Stimulated activated memory B cell treated with anti-CD40 and anti-IgM and Interleukin-4, amounts not matched to agents 10 μg/mL and 1 μg/mL and 100 μg/mL, for 72 hours (primary cell): ENCODE measurements at regions not wholly inside any gene's neighbourhood (a gene's known extent, or its start where the extent isn't known, plus 50 kb on each side); places are given as distances from the start of the nearest gene placed in this dataset.

Experiments used
- ATAC-seq: fragments of 150-1000 bp; cut with Tn5 transposase; 2 replicates; pipeline ENCODE4 v1.10.0; 2021
- H3K27ac Mint-ChIP-seq: one replicate; pipeline ENCODE4 v1.8.0; 2022; ENCODE audit warnings: mild to moderate bottlenecking, mixed read lengths
- H3K27me3 Mint-ChIP-seq: one replicate; pipeline ENCODE4 v1.8.0; 2022; ENCODE audit warnings: mixed read lengths
- H3K36me3 Mint-ChIP-seq: one replicate; pipeline ENCODE4 v1.8.0; 2022; ENCODE audit warnings: mixed read lengths
- H3K4me1 Mint-ChIP-seq: one replicate; pipeline ENCODE4 v1.8.0; 2022; ENCODE audit warnings: mixed read lengths
- H3K4me3 Mint-ChIP-seq: one replicate; pipeline ENCODE4 v1.8.0; 2022; ENCODE audit warnings: mild to moderate bottlenecking, moderate library complexity, mixed read lengths
- H3K9me3 Mint-ChIP-seq: one replicate; pipeline ENCODE4 v1.8.0; 2022; ENCODE audit warnings: mixed read lengths

DNA sequence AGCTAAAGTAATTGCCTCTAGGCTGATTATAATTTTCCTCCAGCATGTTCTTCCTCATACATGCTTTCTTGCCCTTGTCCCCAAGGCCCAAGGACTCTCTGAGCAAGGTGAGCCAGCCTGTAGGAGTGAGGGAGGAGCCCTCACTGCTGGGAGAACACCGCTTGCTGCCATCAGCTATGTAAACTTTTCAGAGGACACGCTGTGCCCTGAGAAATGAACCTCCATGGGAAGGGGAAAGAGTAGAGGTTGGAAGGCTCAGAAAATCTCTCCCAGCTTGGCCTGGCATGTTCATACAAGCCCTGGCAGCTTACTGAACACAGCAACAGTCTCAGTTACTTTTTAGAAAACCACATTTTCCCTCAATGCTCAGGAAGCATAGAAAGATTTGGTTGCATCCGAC lies 103.0 kb upstream of the SLC24A5 start:
- H3K27me3 Mint-ChIP-seq: no peaks in the 10 kb centered on the region
- H3K9me3 Mint-ChIP-seq: peaks cover 6% of the 10 kb centered on the region
- no peak overlapping the region for H3K27ac Mint-ChIP-seq
- no peaks in the 10 kb centered on the region for H3K36me3 Mint-ChIP-seq
- no peak overlapping the region for H3K4me3 Mint-ChIP-seq
- ATAC-seq: no peak
- H3K4me1 Mint-ChIP-seq: no peaks in the 10 kb centered on the region

DNA sequence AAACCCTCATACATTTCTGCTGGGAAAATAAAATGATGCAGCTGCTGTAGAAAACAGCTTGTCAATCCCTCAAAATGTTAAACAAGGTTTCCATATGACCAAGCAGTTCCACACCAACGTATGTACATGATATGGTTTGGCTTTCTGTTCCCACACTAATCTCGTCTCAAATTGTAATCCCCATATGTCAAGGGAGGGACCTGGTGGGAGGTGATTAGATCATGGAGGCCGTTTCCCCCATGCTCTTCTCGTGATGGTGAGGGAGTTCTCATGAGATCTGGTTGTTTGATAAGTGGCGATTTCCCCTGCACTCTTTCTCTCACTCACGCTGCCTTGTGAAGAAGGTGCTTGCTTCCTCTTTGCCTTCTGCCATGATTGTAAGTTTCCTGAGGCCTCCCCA lies 100.6 kb upstream of the SLC24A5 start:
- Mint-ChIP-seq H3K36me3 (no peaks in the 10 kb centered on the region), H3K27me3 (peaks cover 6% of the 10 kb centered on the region), H3K4me3 (no peak overlapping the region), H3K4me1 (no peaks in the 10 kb centered on the region), H3K27ac (no peak overlapping the region), H3K9me3 (peaks cover 9% of the 10 kb centered on the region)
- ATAC-seq: no peak

DNA sequence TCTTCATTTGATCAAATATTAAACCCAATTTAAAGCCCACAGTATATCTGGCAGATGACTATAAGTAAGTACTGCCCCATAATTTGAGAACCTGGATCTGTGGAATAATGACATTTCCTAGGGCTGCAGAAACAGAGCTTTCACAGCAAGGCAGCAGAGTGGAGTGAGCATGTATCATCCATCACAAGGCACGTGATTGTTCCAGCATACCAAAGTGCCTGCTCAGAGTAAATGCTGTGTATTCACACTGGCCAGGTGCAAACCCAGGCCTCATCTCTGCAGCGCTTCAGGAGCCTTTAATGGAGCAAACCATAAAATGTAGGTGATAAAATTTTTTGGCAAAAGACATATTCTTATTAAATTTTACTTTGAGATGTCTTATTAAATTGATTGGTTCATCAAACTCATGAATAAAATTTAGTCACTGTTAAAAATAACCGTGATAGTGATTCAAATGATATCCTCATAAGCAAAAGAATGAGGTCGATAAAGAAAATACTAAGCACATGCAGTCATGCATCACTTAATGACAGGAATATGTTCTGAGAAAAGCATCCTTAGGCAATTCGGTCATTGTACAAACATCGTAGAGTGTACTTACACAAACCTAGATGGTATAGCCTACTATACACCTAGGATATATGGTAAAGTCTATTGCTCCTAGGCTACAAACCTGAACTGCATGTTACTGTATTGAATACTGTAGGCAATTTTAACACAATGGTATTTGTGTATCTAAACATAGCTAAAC lies 99.3 kb upstream of the SLC24A5 start:
- H3K4me3 Mint-ChIP-seq: no peak overlapping the region
- no peak for ATAC-seq
- peaks cover 14% of the 10 kb centered on the region for H3K27me3 Mint-ChIP-seq
- H3K9me3 Mint-ChIP-seq: peaks cover 9% of the 10 kb centered on the region
- H3K4me1 Mint-ChIP-seq: no peaks in the 10 kb centered on the region
- no peak overlapping the region for H3K27ac Mint-ChIP-seq
- no peaks in the 10 kb centered on the region for H3K36me3 Mint-ChIP-seq

DNA sequence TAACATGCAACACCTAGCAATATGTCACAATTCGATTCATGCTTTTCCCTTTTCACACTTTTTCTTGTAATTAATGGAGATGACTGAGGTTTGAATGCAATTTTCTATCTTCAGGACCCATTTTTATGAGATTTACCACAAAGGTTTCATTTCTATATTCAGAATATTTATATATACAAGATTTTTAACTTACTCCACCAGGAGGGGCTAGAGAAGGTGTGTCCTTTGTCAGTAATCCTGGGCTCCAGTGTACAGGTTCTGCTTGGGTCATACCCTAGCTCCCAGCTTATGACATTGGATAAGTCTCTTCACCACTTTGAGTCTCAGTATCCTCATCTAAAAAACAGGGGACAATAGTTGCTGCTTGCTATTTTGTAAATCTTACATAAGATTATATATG lies 95.7 kb upstream of the SLC24A5 start:
- no peaks in the 10 kb centered on the region for H3K36me3 Mint-ChIP-seq
- H3K27ac Mint-ChIP-seq: no peak overlapping the region
- no peak for ATAC-seq
- no peaks in the 10 kb centered on the region for H3K4me1 Mint-ChIP-seq
- H3K27me3 Mint-ChIP-seq: peaks cover 14% of the 10 kb centered on the region
- no peak overlapping the region for H3K4me3 Mint-ChIP-seq
- H3K9me3 Mint-ChIP-seq: peaks cover 8% of the 10 kb centered on the region

DNA sequence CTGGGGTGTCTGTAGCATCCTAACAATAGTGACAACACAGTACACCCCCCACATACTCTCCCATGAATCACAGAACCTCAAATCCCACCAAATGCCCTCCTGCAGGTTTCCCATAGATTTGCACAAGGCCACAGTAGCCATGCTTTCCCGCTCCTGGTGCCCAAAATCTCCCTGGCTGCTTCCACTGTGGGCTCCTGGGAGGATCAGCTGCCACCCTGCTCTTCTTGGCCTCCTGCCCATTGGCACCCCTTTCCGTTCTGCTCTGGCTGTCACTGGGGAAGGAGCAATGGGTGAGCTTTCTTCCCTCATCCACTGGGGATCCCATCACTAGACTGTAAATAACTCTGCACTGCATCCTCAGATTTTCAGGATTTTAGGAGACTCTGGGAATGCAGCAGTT lies 92.1 kb upstream of the SLC24A5 start:
- Mint-ChIP-seq H3K27me3 (peaks cover 14% of the 10 kb centered on the region), H3K9me3 (no peaks in the 10 kb centered on the region), H3K4me3 (no peak overlapping the region), H3K4me1 (no peaks in the 10 kb centered on the region), H3K36me3 (no peaks in the 10 kb centered on the region), H3K27ac (no peak overlapping the region)
- ATAC-seq: no peak

DNA sequence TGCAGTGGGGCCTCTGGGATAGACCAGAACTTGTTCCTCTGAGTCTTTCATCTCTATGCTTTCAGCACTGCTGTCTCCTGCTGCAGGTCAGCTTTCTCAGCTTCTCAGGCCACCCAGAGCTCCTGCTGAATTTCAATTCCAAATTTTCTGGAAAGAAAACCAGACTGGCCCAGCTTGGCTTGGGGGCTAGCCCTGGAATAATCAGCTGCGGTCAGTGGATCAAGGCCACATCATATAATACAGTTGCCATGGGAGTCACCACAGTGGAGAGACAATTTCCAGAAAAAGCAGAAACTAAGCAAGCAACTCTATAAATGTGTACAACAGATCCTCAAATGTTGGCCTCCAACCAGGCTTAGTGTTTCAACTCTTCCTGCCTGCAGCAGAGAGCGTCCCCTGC lies 91.1 kb upstream of the SLC24A5 start:
- Mint-ChIP-seq H3K27me3 (peaks cover 14% of the 10 kb centered on the region), H3K4me3 (no peak overlapping the region), H3K36me3 (no peaks in the 10 kb centered on the region), H3K9me3 (no peaks in the 10 kb centered on the region), H3K27ac (no peak overlapping the region), H3K4me1 (no peaks in the 10 kb centered on the region)
- no peak for ATAC-seq

DNA sequence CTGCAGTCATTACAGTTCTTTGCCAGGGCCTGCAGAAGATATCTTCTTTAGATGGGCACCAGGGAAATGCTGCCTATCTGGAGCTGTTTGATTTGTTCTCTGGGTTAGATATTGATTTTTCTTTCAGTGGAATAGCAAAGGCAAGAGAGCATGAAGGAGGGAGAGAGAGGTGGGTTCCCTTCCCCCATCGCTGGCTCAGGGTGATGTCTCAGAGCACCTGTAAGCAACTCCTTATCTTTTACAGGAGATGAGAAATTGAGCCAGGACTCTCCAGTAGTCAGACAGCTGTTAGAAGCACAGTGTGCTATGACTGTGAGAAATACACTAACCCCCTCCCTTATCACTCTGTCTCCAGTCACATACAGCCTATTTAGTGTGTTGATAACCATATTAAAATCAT lies 89.3 kb upstream of the SLC24A5 start:
- ATAC-seq: no peak
- Mint-ChIP-seq H3K36me3 (no peaks in the 10 kb centered on the region), H3K9me3 (no peaks in the 10 kb centered on the region), H3K27ac (no peak overlapping the region), H3K4me1 (no peaks in the 10 kb centered on the region), H3K4me3 (no peak overlapping the region), H3K27me3 (no peaks in the 10 kb centered on the region)

DNA sequence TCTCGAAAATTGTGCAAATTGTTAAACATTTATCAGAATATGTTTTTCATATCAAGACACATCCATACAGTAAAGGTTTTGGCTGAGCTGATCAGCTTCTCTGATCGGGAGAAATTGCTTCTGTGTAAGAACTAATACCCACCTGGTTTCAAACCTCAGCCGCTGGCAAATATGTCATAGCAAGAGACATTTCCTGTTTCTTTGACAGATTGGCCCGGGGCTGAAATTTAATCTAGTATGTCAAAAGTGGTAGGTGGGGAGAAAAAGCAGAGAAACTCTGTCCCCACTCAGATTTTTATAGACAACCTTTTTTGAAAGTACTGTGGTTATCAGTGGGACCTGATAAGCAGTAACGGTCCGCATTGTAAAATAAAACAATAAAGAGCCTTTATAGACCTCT lies 88.8 kb upstream of the SLC24A5 start:
- Mint-ChIP-seq H3K36me3 (no peaks in the 10 kb centered on the region), H3K27me3 (no peaks in the 10 kb centered on the region), H3K4me1 (no peaks in the 10 kb centered on the region), H3K9me3 (no peaks in the 10 kb centered on the region), H3K27ac (no peak overlapping the region), H3K4me3 (no peak overlapping the region)
- ATAC-seq: no peak

DNA sequence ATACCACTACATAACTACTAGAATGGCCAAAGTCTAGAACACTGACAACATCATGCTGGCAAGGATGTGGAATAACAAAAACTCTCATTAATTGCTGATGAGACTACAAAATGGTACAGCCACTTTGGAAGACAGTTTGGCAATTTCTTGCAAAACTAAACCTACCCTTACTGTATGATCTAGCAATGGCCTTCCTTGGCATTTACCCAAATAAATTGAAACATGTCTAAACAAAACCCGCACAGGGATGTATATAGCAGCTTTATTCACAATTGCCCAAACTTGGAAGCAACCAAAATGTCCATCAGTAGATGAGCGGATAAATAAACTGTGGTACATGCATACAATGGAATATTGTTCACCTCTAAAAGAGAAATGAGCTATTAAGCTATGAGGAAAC lies 87.9 kb upstream of the SLC24A5 start:
- H3K9me3 Mint-ChIP-seq: no peaks in the 10 kb centered on the region
- H3K4me1 Mint-ChIP-seq: no peaks in the 10 kb centered on the region
- ATAC-seq: no peak
- H3K27me3 Mint-ChIP-seq: no peaks in the 10 kb centered on the region
- no peak overlapping the region for H3K27ac Mint-ChIP-seq
- H3K4me3 Mint-ChIP-seq: no peak overlapping the region
- H3K36me3 Mint-ChIP-seq: no peaks in the 10 kb centered on the region

DNA sequence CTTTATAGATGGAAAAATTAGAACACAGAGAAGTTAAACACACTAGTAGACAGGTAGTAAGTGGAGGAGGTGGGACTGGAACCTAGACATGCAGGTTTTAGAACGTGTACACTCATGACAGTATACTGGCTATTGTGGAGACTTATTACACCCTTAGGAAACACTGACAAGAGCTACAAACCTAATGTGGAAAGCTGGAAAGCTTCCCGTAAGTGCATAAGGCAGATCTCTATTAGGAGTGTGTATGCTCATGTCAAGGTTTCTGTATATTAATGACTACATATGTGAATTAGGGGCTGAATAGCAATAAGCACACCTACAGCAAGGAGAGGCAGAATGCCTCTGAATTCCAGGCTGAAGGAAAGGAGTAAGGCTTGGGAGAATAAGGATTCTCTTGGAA lies 82.6 kb upstream of the SLC24A5 start:
- Mint-ChIP-seq H3K36me3 (no peaks in the 10 kb centered on the region), H3K4me3 (no peak overlapping the region), H3K27me3 (no peaks in the 10 kb centered on the region), H3K4me1 (no peaks in the 10 kb centered on the region), H3K27ac (no peak overlapping the region), H3K9me3 (no peaks in the 10 kb centered on the region)
- no peak for ATAC-seq

DNA sequence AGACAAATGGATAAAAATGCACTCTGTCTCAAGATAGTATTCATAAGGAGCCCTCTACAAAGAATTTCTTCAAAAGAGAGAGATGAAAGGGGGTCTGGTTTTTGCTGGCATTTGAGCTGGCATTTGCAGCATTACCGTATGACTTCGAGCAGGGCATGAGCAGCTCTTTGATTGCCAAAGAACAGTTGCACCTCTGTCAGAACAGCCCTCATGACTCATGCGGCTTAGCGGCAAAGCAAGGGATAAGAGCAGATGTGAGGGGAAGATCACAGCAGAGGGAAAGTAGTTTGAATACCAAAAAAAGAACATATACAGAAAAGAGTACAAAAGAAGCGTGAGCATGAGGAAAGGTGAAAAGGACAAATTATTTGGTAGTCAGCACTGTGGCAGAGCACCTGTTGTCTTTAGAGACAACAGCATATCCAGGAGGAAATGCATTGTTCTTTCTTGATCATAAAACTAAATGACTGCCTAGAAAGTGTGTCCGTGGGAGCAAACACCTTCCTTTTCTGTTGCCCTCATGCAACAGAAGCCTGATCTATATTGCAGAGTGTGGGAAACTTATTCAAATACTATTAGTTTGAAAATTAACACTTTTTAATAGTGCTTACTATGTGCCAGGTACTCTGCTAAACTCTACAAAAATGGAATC lies 80.5 kb upstream of the SLC24A5 start:
- peaks cover 3% of the 10 kb centered on the region for H3K9me3 Mint-ChIP-seq
- no peak for ATAC-seq
- H3K4me1 Mint-ChIP-seq: no peaks in the 10 kb centered on the region
- no peak overlapping the region for H3K4me3 Mint-ChIP-seq
- no peak overlapping the region for H3K27ac Mint-ChIP-seq
- no peaks in the 10 kb centered on the region for H3K36me3 Mint-ChIP-seq
- H3K27me3 Mint-ChIP-seq: no peaks in the 10 kb centered on the region

DNA sequence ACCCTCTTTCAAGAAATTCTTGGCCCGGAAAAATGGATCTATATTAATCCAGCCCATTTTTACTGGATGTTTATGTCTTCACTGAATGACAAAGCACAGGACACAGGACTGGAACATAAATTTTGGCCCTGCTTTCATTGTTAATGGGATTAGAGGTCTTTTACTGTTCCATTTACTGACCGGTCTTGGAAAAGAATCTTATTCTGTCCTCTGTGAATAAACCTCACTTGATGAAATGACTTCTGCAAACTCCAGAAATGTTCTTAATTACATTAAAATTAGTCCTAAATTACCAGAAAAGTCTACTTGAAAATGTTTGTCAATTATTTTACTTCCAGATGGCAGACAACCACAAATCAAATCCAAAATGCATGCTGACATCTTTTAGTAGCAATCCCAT lies 79.3 kb upstream of the SLC24A5 start:
- Mint-ChIP-seq H3K36me3 (no peaks in the 10 kb centered on the region), H3K4me1 (no peaks in the 10 kb centered on the region), H3K27ac (no peak overlapping the region)

DNA sequence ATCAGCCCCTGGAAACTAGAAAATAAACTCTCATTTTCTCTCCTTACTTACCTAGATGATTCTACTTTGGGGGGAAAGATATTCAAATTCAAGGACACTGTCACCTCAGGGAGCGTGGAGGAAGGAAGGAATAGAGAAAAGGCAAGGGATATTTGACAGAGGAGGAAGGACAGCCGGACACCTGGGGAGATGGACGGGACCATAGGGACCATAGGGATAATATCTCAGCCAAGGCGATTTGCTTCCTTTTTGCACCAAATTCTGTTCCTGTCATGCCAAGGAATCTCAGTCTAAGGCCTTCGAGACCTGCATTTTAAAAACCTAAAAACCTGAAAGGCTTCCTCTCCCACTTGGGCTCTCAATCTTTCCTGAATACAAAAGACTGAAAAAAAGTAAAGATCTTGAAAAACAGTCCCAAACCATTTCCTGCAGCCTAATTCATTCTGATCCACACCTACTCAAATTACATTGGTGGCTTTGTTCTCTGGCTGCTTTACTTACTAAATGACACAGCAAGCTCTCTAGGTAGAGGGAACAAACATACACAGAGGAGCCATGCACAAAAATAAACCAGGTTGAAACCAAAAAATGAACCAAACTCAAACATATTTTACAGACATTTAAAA lies 73.9 kb upstream of the SLC24A5 start:
- no peak for ATAC-seq
- Mint-ChIP-seq H3K27me3 (peaks cover 5% of the 10 kb centered on the region), H3K9me3 (peaks cover 3% of the 10 kb centered on the region), H3K4me1 (no peaks in the 10 kb centered on the region), H3K36me3 (no peaks in the 10 kb centered on the region), H3K4me3 (no peak overlapping the region), H3K27ac (no peak overlapping the region)

More for the DNA sequence above, 79.3 kb upstream of the SLC24A5 start:
- H3K9me3 Mint-ChIP-seq: peaks cover 3% of the 10 kb centered on the region
- ATAC-seq: no peak
- H3K4me3 Mint-ChIP-seq: no peak overlapping the region
- no peaks in the 10 kb centered on the region for H3K27me3 Mint-ChIP-seq

DNA sequence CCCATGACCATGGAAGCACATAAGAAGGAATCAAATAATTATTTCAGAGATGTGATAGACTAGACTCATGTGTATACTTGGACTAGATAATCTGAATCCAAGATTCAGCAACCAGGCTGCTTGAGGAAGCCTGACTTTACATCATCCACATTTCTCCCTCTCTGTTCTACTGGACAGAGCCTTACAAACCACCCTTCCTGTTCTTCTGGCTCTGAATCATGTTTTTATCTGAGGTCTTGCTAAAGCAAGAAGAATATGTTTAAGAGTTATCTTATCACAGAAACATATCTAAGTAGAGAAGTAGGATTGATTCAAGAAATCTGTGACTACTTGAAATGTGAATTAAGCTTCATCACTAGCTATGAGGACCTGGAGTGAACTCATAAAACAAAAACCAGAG lies 71.1 kb upstream of the SLC24A5 start:
- Mint-ChIP-seq H3K9me3 (peaks cover 5% of the 10 kb centered on the region), H3K27ac (no peak overlapping the region), H3K27me3 (peaks cover 10% of the 10 kb centered on the region), H3K36me3 (no peaks in the 10 kb centered on the region), H3K4me1 (no peaks in the 10 kb centered on the region), H3K4me3 (no peak overlapping the region)
- ATAC-seq: no peak

DNA sequence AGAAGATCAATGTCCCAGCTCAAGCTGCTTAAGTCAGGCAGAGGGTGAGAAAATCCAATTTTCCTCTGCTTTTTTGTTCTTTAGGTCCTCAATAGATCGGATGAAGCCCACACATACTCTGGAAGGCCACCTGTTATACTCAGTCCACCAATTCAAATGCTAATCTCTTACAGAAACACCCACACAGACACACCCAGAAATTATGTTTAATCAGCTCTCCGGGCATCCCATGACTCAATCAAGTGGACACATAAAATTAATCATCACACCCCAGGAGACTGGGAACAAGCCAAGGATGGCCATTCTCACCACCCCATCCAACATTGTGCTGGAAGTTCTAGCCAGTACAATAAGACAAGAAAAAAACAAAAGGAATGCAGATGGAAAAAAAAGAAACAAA lies 67.8 kb upstream of the SLC24A5 start:
- no peaks in the 10 kb centered on the region for H3K4me1 Mint-ChIP-seq
- H3K4me3 Mint-ChIP-seq: no peak overlapping the region
- no peak for ATAC-seq
- no peak overlapping the region for H3K27ac Mint-ChIP-seq
- H3K36me3 Mint-ChIP-seq: no peaks in the 10 kb centered on the region
- H3K27me3 Mint-ChIP-seq: peaks cover 10% of the 10 kb centered on the region
- H3K9me3 Mint-ChIP-seq: peaks cover 16% of the 10 kb centered on the region

DNA sequence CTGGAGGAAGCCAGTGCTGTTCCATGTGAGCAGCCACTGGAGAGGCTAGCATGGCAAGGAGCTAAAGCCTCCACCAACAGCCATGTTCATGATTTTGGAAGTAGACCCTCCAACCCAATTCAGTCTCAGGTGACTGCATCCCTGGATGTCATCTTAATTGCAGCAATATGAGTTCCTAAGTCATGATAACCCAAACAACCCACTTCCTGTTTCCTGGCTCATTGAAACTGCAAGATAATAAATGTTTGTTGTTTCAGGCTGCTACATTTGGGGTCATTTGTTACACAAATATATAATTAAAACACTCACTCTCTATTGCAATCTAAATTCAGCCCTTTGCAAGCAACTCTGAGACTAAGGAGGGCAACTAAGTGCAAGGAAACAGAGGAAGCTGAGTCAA lies 62.4 kb upstream of the SLC24A5 start:
- Mint-ChIP-seq H3K27ac (no peak overlapping the region), H3K9me3 (peaks cover 16% of the 10 kb centered on the region), H3K4me1 (no peaks in the 10 kb centered on the region), H3K27me3 (no peaks in the 10 kb centered on the region), H3K4me3 (no peak overlapping the region), H3K36me3 (no peaks in the 10 kb centered on the region)
- ATAC-seq: no peak
